IPS-18a (cell line): ENCODE measurements at regions not wholly inside any gene's neighbourhood (a gene's known extent, or its start where the extent isn't known, plus 50 kb on each side); places are given as distances from the start of the nearest gene placed in this dataset.

ENCODE experiments used
- H3K27ac ChIP-seq: one replicate; pipeline ENCODE4 v1.5.1; 2013; ENCODE audit warnings: low read length
- H3K27me3 ChIP-seq: one replicate; pipeline ENCODE4 v1.6.1; 2013; ENCODE audit warnings: mild to moderate bottlenecking, low read length; ENCODE audit not compliant: control insufficient read depth, insufficient read depth
- H3K36me3 ChIP-seq: one replicate; pipeline ENCODE4 v1.6.1; 2013; ENCODE audit warnings: low read depth, low read length; ENCODE audit not compliant: control insufficient read depth
- H3K4me1 ChIP-seq: one replicate; pipeline ENCODE4 v1.6.1; 2013; ENCODE audit warnings: low read depth, low read length; ENCODE audit not compliant: control insufficient read depth
- H3K4me3 ChIP-seq: one replicate; pipeline ENCODE4 v1.5.1; 2013; ENCODE audit warnings: low read length
- H3K9ac ChIP-seq: one replicate; pipeline ENCODE4 v1.6.1; 2013; ENCODE audit warnings: mild to moderate bottlenecking, low read length, moderate library complexity
- H3K9me3 ChIP-seq: one replicate; pipeline ENCODE4 v1.6.1; 2013; ENCODE audit warnings: low read depth, low read length; ENCODE audit not compliant: control insufficient read depth

- no peaks in the 10 kb centered on the region for H3K4me1 ChIP-seq
- H3K9me3 ChIP-seq = no peaks in the 10 kb centered on the region
- no peak overlapping the region for H3K27ac ChIP-seq
- H3K4me3 ChIP-seq = no peak overlapping the region
- no peaks in the 10 kb centered on the region for H3K36me3 ChIP-seq
- no peak overlapping the region for H3K9ac ChIP-seq
- no peaks in the 10 kb centered on the region for H3K27me3 ChIP-seq
Observed at GRCh38 chr16:55942821-55943220, 67.6 kb upstream of the CES5A start.

- Histone ChIP-seq H3K9ac (no peak overlapping the region), H3K27ac (no peak overlapping the region), H3K4me1 (no peaks in the 10 kb centered on the region), H3K36me3 (no peaks in the 10 kb centered on the region), H3K9me3 (no peaks in the 10 kb centered on the region), H3K4me3 (no peak overlapping the region), H3K27me3 (no peaks in the 10 kb centered on the region)
Observed at GRCh38 chr16:55941552-55941951, 66.4 kb upstream of the CES5A start.

DNA sequence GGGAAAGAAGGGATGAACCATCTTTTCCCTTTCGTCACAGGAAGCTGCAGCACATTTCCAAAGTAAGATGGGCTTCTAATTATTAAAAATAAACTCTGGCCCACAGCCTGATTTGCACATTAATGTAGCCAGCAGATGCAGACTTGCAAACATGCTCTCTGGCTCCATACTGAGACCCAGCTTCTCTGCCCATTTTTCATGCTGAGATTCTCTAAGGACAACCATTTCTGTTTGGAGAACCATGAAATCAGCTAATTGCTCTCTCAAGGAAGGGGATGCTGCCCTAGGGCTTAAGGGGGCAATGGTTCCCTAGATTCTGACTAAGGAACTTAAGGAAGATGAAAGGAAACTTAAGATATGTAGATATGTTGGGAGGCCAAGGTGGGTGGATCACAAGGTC lies 63.0 kb upstream of the CES5A start:
- H3K4me1 ChIP-seq = no peaks in the 10 kb centered on the region
- no peaks in the 10 kb centered on the region for H3K9me3 ChIP-seq
- no peak overlapping the region for H3K9ac ChIP-seq
- H3K4me3 ChIP-seq = no peak overlapping the region
- H3K27me3 ChIP-seq = no peaks in the 10 kb centered on the region
- H3K27ac ChIP-seq = no peak overlapping the region
- no peaks in the 10 kb centered on the region for H3K36me3 ChIP-seq

DNA sequence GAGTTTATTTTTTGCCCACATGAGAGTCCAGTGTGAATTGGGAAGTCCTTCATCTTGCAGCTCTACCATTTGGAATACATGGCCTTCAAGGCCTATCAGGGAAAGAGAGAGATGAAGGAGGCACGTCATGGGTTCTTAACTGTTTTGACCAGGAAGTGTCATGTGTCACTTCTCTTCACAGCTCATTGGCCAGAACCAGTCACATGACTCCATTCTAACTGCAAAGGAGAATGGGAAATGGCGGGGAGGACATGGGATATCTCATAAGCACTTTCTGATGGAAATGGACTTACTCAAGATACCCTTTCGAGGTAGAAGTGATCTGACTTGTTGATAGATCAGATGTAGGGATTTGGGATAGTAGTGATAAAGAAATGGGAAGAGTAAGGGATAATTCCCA lies 57.9 kb upstream of the CES5A start:
- H3K27me3 ChIP-seq = no peaks in the 10 kb centered on the region
- H3K9me3 ChIP-seq = no peaks in the 10 kb centered on the region
- H3K36me3 ChIP-seq = no peaks in the 10 kb centered on the region
- H3K27ac ChIP-seq = no peak overlapping the region
- H3K4me3 ChIP-seq = no peak overlapping the region
- no peaks in the 10 kb centered on the region for H3K4me1 ChIP-seq
- H3K9ac ChIP-seq = no peak overlapping the region

DNA sequence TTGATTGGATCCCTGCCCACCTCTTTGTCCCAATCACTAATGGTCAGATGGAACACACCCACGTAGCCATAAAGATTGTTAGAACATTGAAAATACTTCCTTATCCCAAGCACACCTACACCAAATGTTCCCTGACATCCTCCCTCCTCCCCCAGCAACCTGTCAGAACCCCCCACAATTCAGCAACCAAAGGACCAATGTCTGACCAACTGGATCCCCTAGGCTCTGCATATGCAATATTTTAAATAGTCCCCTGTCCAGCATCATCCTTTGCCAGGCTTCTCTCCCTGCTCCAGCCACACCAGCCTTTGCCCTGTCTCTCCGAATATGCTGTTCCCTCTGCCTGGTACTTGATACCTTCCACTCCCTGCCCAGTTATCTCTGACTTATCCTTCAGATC lies 54.9 kb upstream of the CES5A start:
- no peaks in the 10 kb centered on the region for H3K36me3 ChIP-seq
- no peak overlapping the region for H3K9ac ChIP-seq
- no peak overlapping the region for H3K4me3 ChIP-seq
- H3K4me1 ChIP-seq = no peaks in the 10 kb centered on the region
- H3K27me3 ChIP-seq = no peaks in the 10 kb centered on the region
- H3K27ac ChIP-seq = no peak overlapping the region
- no peaks in the 10 kb centered on the region for H3K9me3 ChIP-seq

GRCh38 chr16:55929181-55929580 lies 54.0 kb upstream of the CES5A start:
- no peak overlapping the region for H3K27ac ChIP-seq
- H3K4me3 ChIP-seq = no peak overlapping the region
- H3K36me3 ChIP-seq = no peaks in the 10 kb centered on the region
- no peaks in the 10 kb centered on the region for H3K9me3 ChIP-seq
- no peaks in the 10 kb centered on the region for H3K4me1 ChIP-seq
- H3K27me3 ChIP-seq = no peaks in the 10 kb centered on the region
- H3K9ac ChIP-seq = no peak overlapping the region

GRCh38 chr16:55925242-55925641 lies 50.1 kb upstream of the CES5A start:
- H3K36me3 ChIP-seq = no peaks in the 10 kb centered on the region
- no peaks in the 10 kb centered on the region for H3K9me3 ChIP-seq
- no peaks in the 10 kb centered on the region for H3K27me3 ChIP-seq
- no peak overlapping the region for H3K9ac ChIP-seq
- no peaks in the 10 kb centered on the region for H3K4me1 ChIP-seq
- H3K4me3 ChIP-seq = no peak overlapping the region
- no peak overlapping the region for H3K27ac ChIP-seq
